GM18520 (cell line): ENCODE measurements at regions not wholly inside any gene's neighbourhood (a gene's known extent, or its start where the extent isn't known, plus 50 kb on each side); places are given as distances from the start of the nearest gene placed in this dataset.

Source experiments
- ATAC-seq: cut with Tn5 transposase; IDR thresholded peaks from one replicate; pipeline ENCODE4 v1.9.1; 2021; ENCODE audit not compliant: unreplicated experiment

GRCh38 chr5:8611067-8611466 lies 742.1 kb downstream of the MTRR start:
- ATAC-seq: no peak

- no peak for ATAC-seq
Observed at GRCh38 chr5:8613078-8613685, 744.2 kb downstream of the MTRR start.

- no peak for ATAC-seq
Observed at GRCh38 chr5:8615142-8615858, 746.4 kb downstream of the MTRR start.

GRCh38 chr5:8628521-8628920 lies 759.6 kb downstream of the MTRR start:
- no peak for ATAC-seq

- no peak for ATAC-seq
Observed at GRCh38 chr5:8633259-8633658, 764.3 kb downstream of the MTRR start.

GRCh38 chr5:8633696-8634095 lies 764.7 kb downstream of the MTRR start:
- ATAC-seq: no peak

GRCh38 chr5:8634219-8634618 lies 765.3 kb downstream of the MTRR start:
- ATAC-seq: no peak

GRCh38 chr5:8641786-8642505 lies 773.0 kb downstream of the MTRR start:
- no peak for ATAC-seq

GRCh38 chr5:8644377-8644776 lies 775.4 kb downstream of the MTRR start:
- no peak for ATAC-seq

GRCh38 chr5:8647111-8647510 lies 778.2 kb downstream of the MTRR start:
- ATAC-seq: no peak

- no peak for ATAC-seq
Observed at GRCh38 chr5:8650186-8650585, 781.2 kb downstream of the MTRR start.

- ATAC-seq: no peak
Observed at GRCh38 chr5:8660133-8660893, 791.4 kb downstream of the MTRR start.

- ATAC-seq: no peak
Observed at GRCh38 chr5:8663374-8663773, 794.4 kb downstream of the MTRR start.

GRCh38 chr5:8675182-8675581 lies 806.2 kb downstream of the MTRR start:
- no peak for ATAC-seq

GRCh38 chr5:8676695-8677094 lies 807.7 kb downstream of the MTRR start:
- no peak for ATAC-seq

GRCh38 chr5:8682381-8682780 lies 813.4 kb downstream of the MTRR start:
- no peak for ATAC-seq

GRCh38 chr5:8683496-8683895 lies 814.5 kb downstream of the MTRR start:
- no peak for ATAC-seq

GRCh38 chr5:8685704-8686103 lies 816.8 kb downstream of the MTRR start:
- ATAC-seq: no peak

GRCh38 chr5:8686707-8687106 lies 817.8 kb downstream of the MTRR start:
- no peak for ATAC-seq

- ATAC-seq: no peak
Observed at GRCh38 chr5:8689773-8690172, 820.8 kb downstream of the MTRR start.

- no peak for ATAC-seq
Observed at GRCh38 chr5:8691221-8691620, 822.3 kb downstream of the MTRR start.
